LNCAP (cell line): ENCODE measurements at regions not wholly inside any gene's neighbourhood (a gene's known extent, or its start where the extent isn't known, plus 50 kb on each side); places are given as distances from the start of the nearest gene placed in this dataset.

Source experiments
- TF ChIP-seq, protein P1 (sequence below): fragments of 450-650 bp; IDR thresholded peaks from 2 replicates; pipeline ENCODE4 v1.5.1; 2017; ENCODE audit warnings: mild to moderate bottlenecking

GRCh38 chr16:48076455-48077012 lies 79.3 kb downstream of the ABCC12 start:
- TF ChIP-seq, protein P1, sequence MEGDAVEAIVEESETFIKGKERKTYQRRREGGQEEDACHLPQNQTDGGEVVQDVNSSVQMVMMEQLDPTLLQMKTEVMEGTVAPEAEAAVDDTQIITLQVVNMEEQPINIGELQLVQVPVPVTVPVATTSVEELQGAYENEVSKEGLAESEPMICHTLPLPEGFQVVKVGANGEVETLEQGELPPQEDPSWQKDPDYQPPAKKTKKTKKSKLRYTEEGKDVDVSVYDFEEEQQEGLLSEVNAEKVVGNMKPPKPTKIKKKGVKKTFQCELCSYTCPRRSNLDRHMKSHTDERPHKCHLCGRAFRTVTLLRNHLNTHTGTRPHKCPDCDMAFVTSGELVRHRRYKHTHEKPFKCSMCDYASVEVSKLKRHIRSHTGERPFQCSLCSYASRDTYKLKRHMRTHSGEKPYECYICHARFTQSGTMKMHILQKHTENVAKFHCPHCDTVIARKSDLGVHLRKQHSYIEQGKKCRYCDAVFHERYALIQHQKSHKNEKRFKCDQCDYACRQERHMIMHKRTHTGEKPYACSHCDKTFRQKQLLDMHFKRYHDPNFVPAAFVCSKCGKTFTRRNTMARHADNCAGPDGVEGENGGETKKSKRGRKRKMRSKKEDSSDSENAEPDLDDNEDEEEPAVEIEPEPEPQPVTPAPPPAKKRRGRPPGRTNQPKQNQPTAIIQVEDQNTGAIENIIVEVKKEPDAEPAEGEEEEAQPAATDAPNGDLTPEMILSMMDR = no peak

DNA sequence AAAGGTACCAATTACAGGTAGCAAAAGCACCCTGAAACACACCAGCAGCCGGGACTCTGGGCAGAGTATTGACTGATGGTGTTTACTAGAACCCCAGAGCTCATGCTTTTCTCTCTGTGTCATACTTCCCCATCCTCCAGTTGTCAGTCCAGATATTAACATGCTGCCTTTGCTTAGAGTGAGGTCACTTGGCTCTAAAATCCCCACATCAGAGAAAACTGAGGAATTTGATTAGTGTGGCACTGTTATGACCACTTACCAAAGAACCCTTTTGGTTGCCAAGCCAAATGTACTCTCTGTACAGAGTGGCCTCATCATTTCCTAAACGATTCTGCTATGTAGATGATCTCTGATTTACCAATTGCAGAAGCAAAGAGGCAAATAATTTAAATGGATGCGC lies 80.4 kb downstream of the ABCC12 start:
- TF ChIP-seq, protein P1 = no peak

DNA sequence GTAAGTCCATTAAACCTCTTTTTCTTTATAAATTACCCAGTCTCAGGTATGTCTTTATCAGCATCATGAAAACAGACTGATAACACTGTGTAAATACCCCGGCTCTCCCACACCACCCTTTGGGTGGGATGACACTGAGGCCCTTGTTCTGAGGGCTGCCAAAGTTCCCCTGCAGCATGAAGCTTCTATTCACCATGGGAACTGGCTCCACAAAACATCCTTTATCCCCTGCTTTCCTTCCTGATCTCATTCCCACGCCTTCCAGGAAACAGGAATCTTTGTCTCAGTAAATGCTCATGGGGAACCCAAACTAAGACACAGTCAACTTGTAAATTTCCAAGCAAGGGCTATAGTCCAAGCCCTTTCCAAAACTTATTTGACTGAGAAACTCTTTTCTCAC lies 88.4 kb downstream of the ABCC12 start:
- TF ChIP-seq, protein P1 = no peak

DNA sequence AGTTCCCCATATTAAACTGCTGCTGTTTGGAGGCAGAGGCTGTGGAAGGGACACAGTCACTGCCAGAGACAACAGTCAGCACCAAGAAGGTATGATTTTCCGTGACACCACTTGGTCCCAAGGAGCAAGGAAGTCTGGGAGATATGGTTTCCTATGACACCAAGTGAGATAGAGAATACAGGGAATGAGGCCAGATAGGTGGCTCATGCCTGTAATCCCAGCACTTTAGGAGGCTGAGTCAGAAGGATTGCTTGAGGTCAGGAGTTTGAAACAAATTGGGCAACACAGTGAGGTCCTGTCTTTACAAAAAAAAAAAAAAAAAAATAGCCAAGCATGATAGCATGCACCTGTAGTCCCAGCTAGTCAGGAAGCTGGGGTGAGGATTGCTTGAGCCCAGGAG lies 90.8 kb downstream of the ABCC12 start:
- TF ChIP-seq, protein P1 = no peak

- TF ChIP-seq, protein P1 = no peak
These were observed 93.1 kb downstream of the ABCC12 start for GRCh38 chr16:48062681-48063080.

DNA sequence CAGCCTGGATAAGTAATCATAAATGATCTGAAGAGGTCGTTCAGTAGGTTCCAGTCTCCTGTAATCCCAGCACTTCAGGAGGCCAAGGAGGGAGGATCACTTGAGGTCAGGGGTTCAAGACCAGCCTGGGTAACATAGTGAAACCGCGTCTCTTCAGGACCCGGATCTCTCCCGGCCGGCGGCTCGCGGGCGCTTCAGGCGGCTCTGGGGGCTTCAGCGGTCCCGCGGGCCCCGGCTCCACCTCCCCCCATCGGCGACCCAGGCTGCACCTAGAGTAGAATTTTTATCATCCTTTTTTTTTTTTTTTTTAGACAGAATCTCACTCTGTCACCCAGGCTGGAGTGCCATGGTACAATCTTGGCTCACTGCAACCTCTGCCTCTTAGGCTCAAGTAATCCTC lies 95.9 kb downstream of the ABCC12 start:
- TF ChIP-seq, protein P1 = no peak

- TF ChIP-seq, protein P1 = no peak
These were observed 98.7 kb downstream of the ABCC12 start for GRCh38 chr16:48057048-48057447.
